Sigmoid colon (tissue), 6 donors: ENCODE measurements at regions not wholly inside any gene's neighbourhood (a gene's known extent, or its start where the extent isn't known, plus 50 kb on each side); places are given as distances from the start of the nearest gene placed in this dataset.

Experiments
- DNase-seq: peaks from one replicate; pipeline ENCODE4 v3.0.0-alpha.2; 2019
- H3K27ac ChIP-seq, 4 donors: fragments of 200-600 bp; sonication (generic); one replicate each; pipeline ENCODE4 v1.5.1; 2016 to 2019; ENCODE audit warnings: mild to moderate bottlenecking in 1 of 4
- H3K27me3 ChIP-seq, 3 donors: fragments of 200-600 bp; sonication (generic); one replicate each; pipeline ENCODE4 v1.5.1; 2019; ENCODE audit warnings: mild to moderate bottlenecking in 1 of 3
- H3K36me3 ChIP-seq, 4 donors: fragments of 200-600 bp; sonication (generic); one replicate each; pipeline ENCODE4 v1.5.1; 2016 to 2019
- H3K4me1 ChIP-seq, 4 donors: fragments of 200-600 bp; sonication (generic); one replicate each; pipeline ENCODE4 v1.5.1; 2017 to 2019
- H3K4me3 ChIP-seq, 4 donors: fragments of 200-600 bp; sonication (generic); one replicate each; pipeline ENCODE4 v1.5.1; 2017 to 2019; ENCODE audit warnings: mild to moderate bottlenecking in 2 of 4, moderate library complexity in 1 of 4
- H3K9me3 ChIP-seq, 4 donors: fragments of 200-600 bp in 3 of 4; sonication (generic) in 3 of 4; one replicate each; pipeline versions ENCODE4 v1.5.1 to v1.6.1; 2013 to 2019
- EP300 ChIP-seq, 4 donors: sonication (generic); formaldehyde crosslinking; IDR thresholded peaks; one replicate each; pipeline ENCODE4 v1.6.1; 2017; ENCODE audit warnings: antibody characterized with exemption in 4 of 4
- POLR2A ChIP-seq, 2 donors: fragments of 450-650 bp; IDR thresholded peaks; one replicate each; pipeline ENCODE4 v1.6.1; 2016; ENCODE audit warnings: antibody characterized with exemption in 2 of 2, mild to moderate bottlenecking in 2 of 2, moderate library complexity in 2 of 2
- POLR2AphosphoS5 ChIP-seq, 4 donors: sonication (generic); formaldehyde crosslinking; IDR thresholded peaks; one replicate each; pipeline ENCODE4 v1.6.1; 2017; ENCODE audit warnings: antibody characterized with exemption in 4 of 4
- WGBS, 2 donors: extraction: QIAGEN DNeasy Blood & Tissue Kit; methylation state at CpG; one replicate each; pipeline ENCODE4 v1.1.7; 2013; 5-methylcytosine and 5-hydroxymethylcytosine counted together
- intact Hi-C: fragments of 100-400 bp; cut with DNase I; formaldehyde crosslinking; loops from one replicate; pipeline ENCODE4 v1.15.1; 2023
- TF ChIP-seq, protein P1 (sequence below), 4 experiments: fragments of 450-650 bp in 3 of 4; fragments of 200-600 bp in 1 of 4; IDR thresholded peaks; one replicate each; pipeline ENCODE4 v1.5.1; 2016 to 2019; ENCODE audit warnings: antibody characterized with exemption in 4 of 4, mild to moderate bottlenecking in 3 of 4, moderate library complexity in 2 of 4
- donor health status: healthy with polysubstance abuse.
- donor health status: healthy.

DNA sequence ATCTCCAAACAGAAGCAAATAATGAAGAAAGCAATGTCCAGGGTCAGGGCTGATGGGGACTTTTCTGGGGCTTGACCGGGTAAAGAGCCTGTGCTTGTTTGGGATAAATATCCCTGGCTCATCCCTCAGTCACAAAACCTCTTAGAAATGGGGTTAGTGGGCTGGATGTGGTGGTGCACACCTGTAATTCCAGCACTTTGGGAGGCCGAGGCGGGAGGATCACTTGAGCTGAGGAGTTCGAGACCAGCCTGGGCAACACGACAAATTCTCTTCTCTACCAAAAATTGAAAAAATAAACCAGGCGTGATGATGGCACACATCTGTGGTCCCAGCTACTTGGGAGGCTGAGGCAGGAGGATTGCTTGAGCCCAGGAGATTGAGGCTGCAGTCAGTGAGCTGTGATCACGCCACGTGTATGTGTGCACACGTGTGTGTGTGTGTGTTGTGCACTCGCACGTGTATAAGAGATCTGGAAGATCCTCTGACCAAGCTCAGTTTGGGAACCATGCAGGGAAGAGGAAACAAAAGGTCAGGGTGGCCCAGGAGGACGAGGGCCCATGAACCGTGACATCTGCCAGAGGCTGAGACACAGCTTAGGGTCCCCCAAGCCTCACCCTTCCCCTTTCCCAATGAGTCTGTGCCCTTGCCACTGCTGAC lies 258.6 kb downstream of the TEX36 start:
- TF ChIP-seq, protein P1, sequence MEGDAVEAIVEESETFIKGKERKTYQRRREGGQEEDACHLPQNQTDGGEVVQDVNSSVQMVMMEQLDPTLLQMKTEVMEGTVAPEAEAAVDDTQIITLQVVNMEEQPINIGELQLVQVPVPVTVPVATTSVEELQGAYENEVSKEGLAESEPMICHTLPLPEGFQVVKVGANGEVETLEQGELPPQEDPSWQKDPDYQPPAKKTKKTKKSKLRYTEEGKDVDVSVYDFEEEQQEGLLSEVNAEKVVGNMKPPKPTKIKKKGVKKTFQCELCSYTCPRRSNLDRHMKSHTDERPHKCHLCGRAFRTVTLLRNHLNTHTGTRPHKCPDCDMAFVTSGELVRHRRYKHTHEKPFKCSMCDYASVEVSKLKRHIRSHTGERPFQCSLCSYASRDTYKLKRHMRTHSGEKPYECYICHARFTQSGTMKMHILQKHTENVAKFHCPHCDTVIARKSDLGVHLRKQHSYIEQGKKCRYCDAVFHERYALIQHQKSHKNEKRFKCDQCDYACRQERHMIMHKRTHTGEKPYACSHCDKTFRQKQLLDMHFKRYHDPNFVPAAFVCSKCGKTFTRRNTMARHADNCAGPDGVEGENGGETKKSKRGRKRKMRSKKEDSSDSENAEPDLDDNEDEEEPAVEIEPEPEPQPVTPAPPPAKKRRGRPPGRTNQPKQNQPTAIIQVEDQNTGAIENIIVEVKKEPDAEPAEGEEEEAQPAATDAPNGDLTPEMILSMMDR (IDR thresholded peaks at IDR 0.05), result no peak
- TF ChIP-seq POLR2AphosphoS5 (IDR thresholded peaks at IDR 0.05) (no peak), POLR2A (IDR thresholded peaks at IDR 0.05) (no peak), EP300 (IDR thresholded peaks at IDR 0.05) (no peak)
- no peaks in the 10 kb centered on the region for H3K36me3 ChIP-seq
- no peak overlapping the region for H3K27ac ChIP-seq
- 72 to 90% methylated on average over 13 of the region's 13 CpGs for WGBS, 2 donors
- H3K4me3 ChIP-seq, result no peak overlapping the region
- intact Hi-C loops, result no loop called here
- H3K9me3 ChIP-seq, result no peaks in the 10 kb centered on the region
- H3K27me3 ChIP-seq, result no peaks in the 10 kb centered on the region
- DNase-seq, result no peak
- H3K4me1 ChIP-seq, result no peaks in the 10 kb centered on the region

DNA sequence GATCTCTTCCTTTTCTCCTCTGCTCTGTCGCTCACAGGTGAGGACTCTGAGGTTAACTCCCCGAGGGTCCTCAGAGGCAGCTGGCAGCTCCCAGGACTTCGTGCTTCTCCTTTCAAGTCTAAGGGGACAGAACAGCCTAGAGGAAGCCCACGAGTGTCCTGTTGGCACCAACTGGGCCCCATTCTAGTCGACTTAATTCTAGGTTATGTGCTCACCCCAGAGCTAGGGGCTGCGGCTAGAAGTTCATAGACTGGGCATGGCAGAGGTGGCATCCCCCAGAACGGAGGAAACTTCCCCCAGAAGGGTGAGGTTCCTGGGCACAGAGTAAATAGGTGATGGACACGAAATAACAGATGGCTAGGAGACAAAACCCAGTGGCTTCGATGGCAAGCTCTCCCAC lies 259.4 kb downstream of the TEX36 start:
- intact Hi-C loops, result no loop called here
- Histone ChIP-seq H3K36me3 (no peaks in the 10 kb centered on the region), H3K4me1 (no peaks in the 10 kb centered on the region), H3K4me3 (no peak overlapping the region), H3K9me3 (no peaks in the 10 kb centered on the region), H3K27ac (no peak overlapping the region), H3K27me3 (no peaks in the 10 kb centered on the region)
- 70 to 82% methylated on average over 9 of the region's 9 CpGs for whole genome bisulfite sequencing, 2 donors
- TF ChIP-seq POLR2A (IDR thresholded peaks at IDR 0.05) (no peak), POLR2AphosphoS5 (IDR thresholded peaks at IDR 0.05) (no peak), EP300 (IDR thresholded peaks at IDR 0.05) (no peak)
- TF ChIP-seq, protein P1 (IDR thresholded peaks at IDR 0.05), result no peak
- DNase-seq, result no peak

DNA sequence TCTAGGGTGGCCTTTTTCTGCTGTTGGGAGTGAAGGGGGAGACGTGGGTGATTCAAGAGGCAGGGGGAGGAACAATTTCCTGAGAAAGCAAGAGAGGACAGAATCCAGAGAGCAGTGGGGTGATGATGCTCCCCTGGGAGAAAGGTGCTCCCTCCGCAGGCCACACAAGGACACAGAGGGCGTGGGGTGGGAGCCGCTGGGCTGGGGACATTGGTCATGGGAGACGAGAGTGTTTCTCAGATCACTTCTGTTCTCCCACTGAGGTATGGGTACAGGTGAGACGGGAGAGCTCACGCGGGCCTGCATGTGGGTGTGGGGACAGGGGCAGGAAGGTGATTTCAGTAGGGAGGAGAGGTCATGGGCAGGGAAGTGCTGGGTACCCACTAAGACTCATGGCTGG lies 259.5 kb upstream of the CTBP2 start:
- 90% methylated on average over 8 of the region's 8 CpGs for WGBS, 2 donors
- H3K9me3 ChIP-seq, result no peaks in the 10 kb centered on the region
- TF ChIP-seq, protein P1 (IDR thresholded peaks at IDR 0.05), result no peak
- no peak for TF ChIP-seq POLR2A (IDR thresholded peaks at IDR 0.05)
- TF ChIP-seq POLR2AphosphoS5 (IDR thresholded peaks at IDR 0.05), result no peak
- no peak for TF ChIP-seq EP300 (IDR thresholded peaks at IDR 0.05)
- H3K4me3 ChIP-seq, result no peak overlapping the region
- no peaks in the 10 kb centered on the region for H3K36me3 ChIP-seq
- no peak overlapping the region for H3K27ac ChIP-seq
- no peaks in the 10 kb centered on the region for H3K4me1 ChIP-seq
- no peak for DNase-seq
- H3K27me3 ChIP-seq, result no peaks in the 10 kb centered on the region
- intact Hi-C loops, result no loop called here

DNA sequence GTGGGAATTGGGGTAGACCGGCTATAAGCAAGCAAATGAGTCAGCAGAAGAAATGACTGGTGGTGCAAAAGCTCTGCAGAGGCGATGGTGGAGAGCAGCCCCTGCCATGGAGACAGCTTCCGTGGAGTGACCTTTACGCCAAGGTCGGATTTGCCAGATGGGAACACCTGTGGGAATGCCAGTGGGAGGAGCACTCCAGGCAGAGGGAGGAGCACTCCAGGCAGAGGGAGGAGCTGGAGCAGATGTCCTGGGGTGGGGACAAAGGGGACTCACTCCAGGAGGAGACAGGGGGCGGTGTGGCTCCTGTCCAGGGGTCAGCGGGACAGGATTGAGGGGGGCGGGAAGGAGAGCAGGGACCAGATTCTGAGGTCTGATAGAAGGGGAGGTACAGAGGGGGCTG lies 258.8 kb upstream of the CTBP2 start:
- H3K36me3 ChIP-seq, result no peaks in the 10 kb centered on the region
- WGBS, 2 donors, result 75 to 84% methylated on average over 8 of the region's 8 CpGs
- H3K27ac ChIP-seq, result no peak overlapping the region
- no peak overlapping the region for H3K4me3 ChIP-seq
- no peaks in the 10 kb centered on the region for H3K27me3 ChIP-seq
- H3K4me1 ChIP-seq, result no peaks in the 10 kb centered on the region
- no peaks in the 10 kb centered on the region for H3K9me3 ChIP-seq
- no peak for DNase-seq
- intact Hi-C loops, result no loop called here
- TF ChIP-seq EP300 (IDR thresholded peaks at IDR 0.05) (no peak), POLR2AphosphoS5 (IDR thresholded peaks at IDR 0.05) (no peak), POLR2A (IDR thresholded peaks at IDR 0.05) (no peak)
- TF ChIP-seq, protein P1 (IDR thresholded peaks at IDR 0.05), result no peak

DNA sequence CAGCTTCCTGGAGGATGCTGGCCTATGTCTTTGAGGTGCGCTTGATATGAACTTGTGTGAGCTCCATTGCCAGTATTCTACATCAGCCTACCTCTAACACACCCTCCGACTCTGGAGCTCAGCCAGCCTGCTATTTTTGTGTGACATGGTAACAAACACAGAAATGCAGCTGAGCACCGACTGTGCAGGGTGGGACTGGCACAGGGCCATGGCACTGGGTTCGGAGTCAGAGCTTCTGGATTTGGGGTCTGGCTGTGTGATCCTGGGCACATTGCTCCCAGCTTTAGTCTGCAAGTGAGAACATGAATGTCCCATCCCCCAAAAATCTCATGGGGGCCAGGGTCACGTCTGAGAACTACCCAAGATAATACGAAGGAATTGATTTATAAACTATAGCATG lies 257.2 kb upstream of the CTBP2 start:
- no peak overlapping the region for H3K27ac ChIP-seq
- H3K4me3 ChIP-seq, result no peak overlapping the region
- H3K4me1 ChIP-seq, result no peaks in the 10 kb centered on the region
- no peaks in the 10 kb centered on the region for H3K27me3 ChIP-seq
- TF ChIP-seq POLR2A (IDR thresholded peaks at IDR 0.05) (no peak), EP300 (IDR thresholded peaks at IDR 0.05) (no peak)
- WGBS, 2 donors, result 42 to 68% methylated on average over 6 of the region's 6 CpGs
- intact Hi-C loops, result no loop called here
- no peaks in the 10 kb centered on the region for H3K9me3 ChIP-seq
- H3K36me3 ChIP-seq, result no peaks in the 10 kb centered on the region
- DNase-seq, result no peak
